ENCODE measurements at regions not wholly inside any gene's neighbourhood (a gene's known extent, or its start where the extent isn't known, plus 50 kb on each side); places are given as distances from the start of the nearest gene placed in this dataset.

DNA sequence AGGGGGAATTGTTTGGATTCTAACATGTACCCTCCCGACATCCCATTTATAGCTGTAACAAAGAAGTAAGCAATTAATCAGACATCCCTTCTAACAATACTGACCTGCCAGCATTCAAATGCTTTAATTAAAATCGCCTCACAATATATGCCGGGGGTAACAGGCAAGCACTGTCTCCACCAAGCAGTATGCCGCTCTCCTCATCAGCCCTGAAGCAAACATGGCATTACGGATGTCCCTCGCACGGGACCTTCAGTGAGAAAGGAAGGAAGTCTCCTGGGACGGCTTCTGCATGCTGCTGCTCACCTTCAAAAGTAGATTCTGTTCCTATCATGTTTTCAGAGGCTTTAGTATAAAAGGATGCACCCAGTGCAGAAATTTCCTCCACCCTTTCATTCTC is 292.7 kb upstream of the POU3F3 start:
- TF ChIP-seq, protein P1, sequence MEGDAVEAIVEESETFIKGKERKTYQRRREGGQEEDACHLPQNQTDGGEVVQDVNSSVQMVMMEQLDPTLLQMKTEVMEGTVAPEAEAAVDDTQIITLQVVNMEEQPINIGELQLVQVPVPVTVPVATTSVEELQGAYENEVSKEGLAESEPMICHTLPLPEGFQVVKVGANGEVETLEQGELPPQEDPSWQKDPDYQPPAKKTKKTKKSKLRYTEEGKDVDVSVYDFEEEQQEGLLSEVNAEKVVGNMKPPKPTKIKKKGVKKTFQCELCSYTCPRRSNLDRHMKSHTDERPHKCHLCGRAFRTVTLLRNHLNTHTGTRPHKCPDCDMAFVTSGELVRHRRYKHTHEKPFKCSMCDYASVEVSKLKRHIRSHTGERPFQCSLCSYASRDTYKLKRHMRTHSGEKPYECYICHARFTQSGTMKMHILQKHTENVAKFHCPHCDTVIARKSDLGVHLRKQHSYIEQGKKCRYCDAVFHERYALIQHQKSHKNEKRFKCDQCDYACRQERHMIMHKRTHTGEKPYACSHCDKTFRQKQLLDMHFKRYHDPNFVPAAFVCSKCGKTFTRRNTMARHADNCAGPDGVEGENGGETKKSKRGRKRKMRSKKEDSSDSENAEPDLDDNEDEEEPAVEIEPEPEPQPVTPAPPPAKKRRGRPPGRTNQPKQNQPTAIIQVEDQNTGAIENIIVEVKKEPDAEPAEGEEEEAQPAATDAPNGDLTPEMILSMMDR (conservative IDR thresholded peaks at IDR 0.05 in 1 of 2, IDR thresholded peaks at IDR 0.05 in 1 of 2; ENCODE audit: extremely low read depth in 1 of 2, insufficient read depth in 1 of 2, low read depth in 1 of 2, low read length in 2 of 2): no peak
- no peak for TF ChIP-seq EZH2 (IDR thresholded peaks at IDR 0.05; ENCODE audit: borderline replicate concordance, low read length)

All from mammary epithelial cell (primary cell).